WERI-Rb-1 (cell line): ENCODE measurements at regions not wholly inside any gene's neighbourhood (a gene's known extent, or its start where the extent isn't known, plus 50 kb on each side); places are given as distances from the start of the nearest gene placed in this dataset.

Source experiments
- DNase-seq: peaks from one replicate; pipeline ENCODE4 v3.0.0-alpha.2; 2020
- H3K27ac ChIP-seq: fragments of 250-450 bp; sonication (Bioruptor Pico); 2 replicates; pipeline ENCODE4 v1.5.1; 2020; ENCODE audit warnings: mild to moderate bottlenecking, moderate library complexity
- H3K27me3 ChIP-seq: fragments of 250-450 bp; sonication (Bioruptor Pico); 2 replicates; pipeline ENCODE4 v1.5.1; 2021; ENCODE audit warnings: mild to moderate bottlenecking, low read depth, moderate library complexity; ENCODE audit not compliant: insufficient read depth, severe bottlenecking
- H3K36me3 ChIP-seq: fragments of 250-450 bp; sonication (Bioruptor Pico); 2 replicates; pipeline ENCODE4 v1.5.1; 2020; ENCODE audit warnings: mild to moderate bottlenecking, moderate library complexity
- H3K4me3 ChIP-seq: 2 replicates; pipeline ENCODE4 v1.5.1; 2011; ENCODE audit warnings: low read depth, mild to moderate bottlenecking, control low read depth, low read length
- H3K9me3 ChIP-seq: fragments of 250-450 bp; sonication (Bioruptor Pico); 2 replicates; pipeline ENCODE4 v1.5.1; 2021; ENCODE audit warnings: mild to moderate bottlenecking, moderate library complexity; ENCODE audit not compliant: severe bottlenecking
- CTCF ChIP-seq: IDR thresholded peaks from 2 replicates; pipeline ENCODE4 v1.5.1; 2011; ENCODE audit warnings: low read depth, mild to moderate bottlenecking, control low read depth, inconsistent platforms, low read length

- H3K36me3 ChIP-seq: no peaks in the 10 kb centered on the region
- no peak for DNase-seq
- H3K27ac ChIP-seq: no peak overlapping the region
Observed at GRCh38 chr2:890791-891190, 59.9 kb upstream of the SNTG2 start.

GRCh38 chr2:890214-890613 is 60.4 kb upstream of the SNTG2 start:
- H3K27ac ChIP-seq: no peak overlapping the region
- TF ChIP-seq CTCF: no peak
- no peak for DNase-seq
- H3K4me3 ChIP-seq: no peak overlapping the region
- H3K36me3 ChIP-seq: no peaks in the 10 kb centered on the region
- H3K9me3 ChIP-seq: no peaks in the 10 kb centered on the region
- no peaks in the 10 kb centered on the region for H3K27me3 ChIP-seq

More at GRCh38 chr2:890791-891190, 59.9 kb upstream of the SNTG2 start:
- TF ChIP-seq CTCF: no peak
- Histone ChIP-seq H3K4me3 (no peak overlapping the region), H3K27me3 (no peaks in the 10 kb centered on the region), H3K9me3 (no peaks in the 10 kb centered on the region)

- H3K9me3 ChIP-seq: no peaks in the 10 kb centered on the region
- no peak overlapping the region for H3K27ac ChIP-seq
- TF ChIP-seq CTCF: no peak
- no peak overlapping the region for H3K4me3 ChIP-seq
- H3K36me3 ChIP-seq: no peaks in the 10 kb centered on the region
- no peaks in the 10 kb centered on the region for H3K27me3 ChIP-seq
- no peak for DNase-seq
Observed at GRCh38 chr2:888906-889566, 61.6 kb upstream of the SNTG2 start.

- TF ChIP-seq CTCF: no peak
- Histone ChIP-seq H3K27me3 (no peaks in the 10 kb centered on the region), H3K4me3 (no peak overlapping the region), H3K36me3 (no peaks in the 10 kb centered on the region), H3K27ac (no peak overlapping the region), H3K9me3 (no peaks in the 10 kb centered on the region)
- no peak for DNase-seq
Observed at GRCh38 chr2:888211-888801, 62.3 kb upstream of the SNTG2 start.

GRCh38 chr2:887639-888038 is 63.0 kb upstream of the SNTG2 start:
- Histone ChIP-seq H3K27ac (no peak overlapping the region), H3K36me3 (no peaks in the 10 kb centered on the region), H3K4me3 (no peak overlapping the region), H3K27me3 (no peaks in the 10 kb centered on the region), H3K9me3 (no peaks in the 10 kb centered on the region)
- no peak for DNase-seq
- no peak for TF ChIP-seq CTCF
